ENCODE measurements at regions not wholly inside any gene's neighbourhood (a gene's known extent, or its start where the extent isn't known, plus 50 kb on each side); places are given as distances from the start of the nearest gene placed in this dataset.

GRCh38 chr3:8106921-8107320, 394.7 kb upstream of the LMCD1 start:
- no peak overlapping the region for H2AFZ ChIP-seq
- no peaks in the 10 kb centered on the region for H3K36me3 ChIP-seq (replicated peaks; ENCODE audit: insufficient read depth, low read depth)
- no peak overlapping the region for H3K27ac ChIP-seq
- H4K20me1 ChIP-seq (ENCODE audit: insufficient read depth, poor library complexity, severe bottlenecking): no peaks in the 10 kb centered on the region
- no peaks in the 10 kb centered on the region for H3K27me3 ChIP-seq
- no peak overlapping the region for H3K4me3 ChIP-seq
- no peaks in the 10 kb centered on the region for H3K4me1 ChIP-seq (ENCODE audit: insufficient read depth)
- no peak for TF ChIP-seq EZH2 (IDR thresholded peaks at IDR 0.05; ENCODE audit: borderline replicate concordance)
- no peak for TF ChIP-seq EZH2phosphoT487 (IDR thresholded peaks at IDR 0.05; ENCODE audit: low read depth, severe bottlenecking, unreplicated experiment)
- no peak for TF ChIP-seq CTCF (IDR thresholded peaks at IDR 0.05; ENCODE audit: poor library complexity)
- H3K9me2 ChIP-seq (replicated peaks; ENCODE audit: insufficient read depth): no peaks in the 10 kb centered on the region
- no peaks in the 10 kb centered on the region for H3K9me3 ChIP-seq (ENCODE audit: low read depth)
- no peak overlapping the region for H3K4me2 ChIP-seq
- no peaks in the 10 kb centered on the region for H3K79me2 ChIP-seq
- WGBS (ENCODE audit: low lambda C conversion rate, missing lambda C conversion rate): 100% methylated on average over 2 of the region's 2 CpGs
- no peak for DNase-seq (ENCODE audit: low spot score)

GRCh38 chr3:8110966-8111798, 390.4 kb upstream of the LMCD1 start:
- H3K79me2 ChIP-seq: no peaks in the 10 kb centered on the region
- TF ChIP-seq EZH2 (IDR thresholded peaks at IDR 0.05; ENCODE audit: borderline replicate concordance) (no peak), CTCF (IDR thresholded peaks at IDR 0.05; ENCODE audit: poor library complexity) (peak; percentile 86), EZH2phosphoT487 (IDR thresholded peaks at IDR 0.05; ENCODE audit: low read depth, severe bottlenecking, unreplicated experiment) (no peak)
- H3K4me3 ChIP-seq: no peak overlapping the region
- peak overlapping the region; percentile 61 for H3K4me2 ChIP-seq
- H3K36me3 ChIP-seq (replicated peaks; ENCODE audit: insufficient read depth, low read depth): no peaks in the 10 kb centered on the region
- H3K4me1 ChIP-seq (ENCODE audit: insufficient read depth): no peaks in the 10 kb centered on the region
- 35% methylated on average over 14 of the region's 14 CpGs for WGBS (ENCODE audit: low lambda C conversion rate, missing lambda C conversion rate)
- H3K27ac ChIP-seq: no peak overlapping the region
- no peaks in the 10 kb centered on the region for H3K9me3 ChIP-seq (ENCODE audit: low read depth)
- peak overlapping the region; percentile 12 for H2AFZ ChIP-seq
- no peaks in the 10 kb centered on the region for H3K27me3 ChIP-seq
- H4K20me1 ChIP-seq (ENCODE audit: insufficient read depth, poor library complexity, severe bottlenecking): no peaks in the 10 kb centered on the region
- DNase-seq (ENCODE audit: low spot score): peak; percentile 80
- H3K9me2 ChIP-seq (replicated peaks; ENCODE audit: insufficient read depth): no peaks in the 10 kb centered on the region

GRCh38 chr3:8112587-8112986, 389.0 kb upstream of the LMCD1 start:
- Histone ChIP-seq H3K27me3 (no peaks in the 10 kb centered on the region), H3K4me3 (no peak overlapping the region), H2AFZ (no peak overlapping the region), H3K79me2 (no peaks in the 10 kb centered on the region), H3K4me1 (ENCODE audit: insufficient read depth) (no peaks in the 10 kb centered on the region), H3K9me3 (ENCODE audit: low read depth) (no peaks in the 10 kb centered on the region), H3K9me2 (replicated peaks; ENCODE audit: insufficient read depth) (no peaks in the 10 kb centered on the region), H4K20me1 (ENCODE audit: insufficient read depth, poor library complexity, severe bottlenecking) (no peaks in the 10 kb centered on the region), H3K4me2 (no peak overlapping the region), H3K27ac (no peak overlapping the region), H3K36me3 (replicated peaks; ENCODE audit: insufficient read depth, low read depth) (no peaks in the 10 kb centered on the region)
- no peak for DNase-seq (ENCODE audit: low spot score)
- TF ChIP-seq CTCF (IDR thresholded peaks at IDR 0.05; ENCODE audit: poor library complexity) (no peak), EZH2phosphoT487 (IDR thresholded peaks at IDR 0.05; ENCODE audit: low read depth, severe bottlenecking, unreplicated experiment) (no peak), EZH2 (IDR thresholded peaks at IDR 0.05; ENCODE audit: borderline replicate concordance) (no peak)
- 57% methylated on average over 7 of the region's 7 CpGs for WGBS (ENCODE audit: low lambda C conversion rate, missing lambda C conversion rate)
